ENCODE measurements at regions not wholly inside any gene's neighbourhood (a gene's known extent, or its start where the extent isn't known, plus 50 kb on each side); places are given as distances from the start of the nearest gene placed in this dataset.

GRCh38 chr18:40235836-40236235 is 1719.2 kb upstream of the PIK3C3 start:
- Histone ChIP-seq H3K79me2 (ENCODE audit: control insufficient read depth, low read length) (no peaks in the 10 kb centered on the region), H4K20me1 (ENCODE audit: control insufficient read depth, insufficient read depth, low read depth, low read length) (no peaks in the 10 kb centered on the region), H3K4me1 (ENCODE audit: control insufficient read depth, low read length) (no peaks in the 10 kb centered on the region), H3K9me2 (replicated peaks; ENCODE audit: control insufficient read depth, low read length) (no peaks in the 10 kb centered on the region), H3K9me3 (ENCODE audit: control insufficient read depth, insufficient read depth, low read length) (no peaks in the 10 kb centered on the region; the same call in 1 of the 2 replicates), H3K27me3 (ENCODE audit: control insufficient read depth, low read length) (no peaks in the 10 kb centered on the region), H3K4me2 (ENCODE audit: low read length) (no peak overlapping the region), H3K27ac (ENCODE audit: low read depth, low read length) (no peak overlapping the region), H3K36me3 (ENCODE audit: control insufficient read depth, low read length) (no peaks in the 10 kb centered on the region), H3F3A (ENCODE audit: control insufficient read depth, insufficient read depth) (no peaks in the 10 kb centered on the region), H3K4me3 (ENCODE audit: low read length) (no peak overlapping the region)
- TF ChIP-seq CTCF (IDR thresholded peaks at IDR 0.05; ENCODE audit: low read depth, low read length, poor library complexity, severe bottlenecking), result no peak
- no peak for TF ChIP-seq EZH2phosphoT487 (IDR thresholded peaks at IDR 0.05; ENCODE audit: borderline replicate concordance, low read length)

GRCh38 chr18:40235323-40235722 is 1719.7 kb upstream of the PIK3C3 start:
- no peaks in the 10 kb centered on the region for H3F3A ChIP-seq (ENCODE audit: control insufficient read depth, insufficient read depth)
- H3K27ac ChIP-seq (ENCODE audit: low read depth, low read length), result no peak overlapping the region
- no peak overlapping the region for H3K4me2 ChIP-seq (ENCODE audit: low read length)
- H3K27me3 ChIP-seq (ENCODE audit: control insufficient read depth, low read length), result no peaks in the 10 kb centered on the region
- no peaks in the 10 kb centered on the region for H4K20me1 ChIP-seq (ENCODE audit: control insufficient read depth, insufficient read depth, low read depth, low read length)
- TF ChIP-seq CTCF (IDR thresholded peaks at IDR 0.05; ENCODE audit: low read depth, low read length, poor library complexity, severe bottlenecking) (no peak), EZH2phosphoT487 (IDR thresholded peaks at IDR 0.05; ENCODE audit: borderline replicate concordance, low read length) (no peak)
- no peaks in the 10 kb centered on the region for H3K79me2 ChIP-seq (ENCODE audit: control insufficient read depth, low read length)
- H3K9me2 ChIP-seq (replicated peaks; ENCODE audit: control insufficient read depth, low read length), result no peaks in the 10 kb centered on the region
- no peak overlapping the region for H3K4me3 ChIP-seq (ENCODE audit: low read length)
- H3K4me1 ChIP-seq (ENCODE audit: control insufficient read depth, low read length), result no peaks in the 10 kb centered on the region
- no peaks in the 10 kb centered on the region for H3K36me3 ChIP-seq (ENCODE audit: control insufficient read depth, low read length)
- H3K9me3 ChIP-seq (ENCODE audit: control insufficient read depth, insufficient read depth, low read length), result no peaks in the 10 kb centered on the region; the same call in 1 of the 2 replicates

GRCh38 chr18:40233931-40234616 is 1721.0 kb upstream of the PIK3C3 start:
- Histone ChIP-seq H3K4me1 (ENCODE audit: control insufficient read depth, low read length) (no peaks in the 10 kb centered on the region), H3K9me3 (ENCODE audit: control insufficient read depth, insufficient read depth, low read length) (no peaks in the 10 kb centered on the region; the same call in 1 of the 2 replicates), H3F3A (ENCODE audit: control insufficient read depth, insufficient read depth) (no peaks in the 10 kb centered on the region), H4K20me1 (ENCODE audit: control insufficient read depth, insufficient read depth, low read depth, low read length) (no peaks in the 10 kb centered on the region), H3K79me2 (ENCODE audit: control insufficient read depth, low read length) (no peaks in the 10 kb centered on the region), H3K27ac (ENCODE audit: low read depth, low read length) (no peak overlapping the region), H3K9me2 (replicated peaks; ENCODE audit: control insufficient read depth, low read length) (no peaks in the 10 kb centered on the region), H3K36me3 (ENCODE audit: control insufficient read depth, low read length) (no peaks in the 10 kb centered on the region), H3K27me3 (ENCODE audit: control insufficient read depth, low read length) (no peaks in the 10 kb centered on the region), H3K4me2 (ENCODE audit: low read length) (no peak overlapping the region), H3K4me3 (ENCODE audit: low read length) (no peak overlapping the region)
- TF ChIP-seq EZH2phosphoT487 (IDR thresholded peaks at IDR 0.05; ENCODE audit: borderline replicate concordance, low read length) (no peak), CTCF (IDR thresholded peaks at IDR 0.05; ENCODE audit: low read depth, low read length, poor library complexity, severe bottlenecking) (no peak)

Measured in DOHH2 (cell line).